GM12878 (cell line): ENCODE measurements at regions not wholly inside any gene's neighbourhood (a gene's known extent, or its start where the extent isn't known, plus 50 kb on each side); places are given as distances from the start of the nearest gene placed in this dataset.

Source experiments
- CREB1 ChIP-seq: IDR thresholded peaks from 2 replicates; pipeline ENCODE4 v1.6.1; 2012; ENCODE audit warnings: low read depth, mild to moderate bottlenecking, inconsistent platforms
- CTCF ChIP-seq, 3 experiments: IDR thresholded peaks in 2 of 3; conservative IDR thresholded peaks in 1 of 3; 2 replicates each; pipeline ENCODE4 v1.5.1; 2011; ENCODE audit warnings: low read depth in 3 of 3, low read length in 3 of 3, mild to moderate bottlenecking in 3 of 3, control low read depth in 2 of 3, moderate library complexity in 2 of 3, inconsistent platforms in 1 of 3, mixed read lengths in 1 of 3; ENCODE audit not compliant: control insufficient read depth in 2 of 3, insufficient read depth in 1 of 3; ENCODE audit errors: extremely low read depth in 1 of 3
- EP300 ChIP-seq, 2 experiments: fragments of 150-350 bp in 1 of 2; IDR thresholded peaks; 2 replicates each; pipeline ENCODE4 v1.6.1; 2011 to 2012; ENCODE audit warnings: low read depth in 2 of 2, low read length in 2 of 2, borderline replicate concordance in 1 of 2, improper control_type of control experiment in 1 of 2, inconsistent platforms in 1 of 2; ENCODE audit not compliant: control insufficient read depth in 1 of 2
- GABPA ChIP-seq: IDR thresholded peaks from 2 replicates; pipeline ENCODE4 v1.6.1; 2014; ENCODE audit warnings: antibody characterized with exemption, low read depth, mild to moderate bottlenecking, inconsistent platforms
- HDGF ChIP-seq: fragments of 450-650 bp; IDR thresholded peaks from 2 replicates; pipeline ENCODE4 v1.6.1; 2016; ENCODE audit warnings: antibody characterized with exemption
- JUNB ChIP-seq: IDR thresholded peaks from 2 replicates; pipeline ENCODE4 v1.6.1; 2016; ENCODE audit warnings: antibody characterized with exemption, mild to moderate bottlenecking
- MYC ChIP-seq: IDR thresholded peaks from 2 replicates; pipeline ENCODE4 v1.6.1; 2011; ENCODE audit warnings: mild to moderate bottlenecking, low read length, moderate library complexity, inconsistent platforms; ENCODE audit not compliant: insufficient read depth, insufficient replicate concordance, insufficient read length, severe bottlenecking
- POLR2AphosphoS5 ChIP-seq: IDR thresholded peaks from 2 replicates; pipeline ENCODE4 v1.6.1; 2011; ENCODE audit warnings: mild to moderate bottlenecking, low read length, inconsistent platforms
- SMARCA5 ChIP-seq: fragments of 450-650 bp; IDR thresholded peaks from 2 replicates; pipeline ENCODE4 v1.6.1; 2017; ENCODE audit warnings: mild to moderate bottlenecking
- TAF1 ChIP-seq: IDR thresholded peaks from 2 replicates; pipeline ENCODE4 v1.6.1; 2011; ENCODE audit warnings: mild to moderate bottlenecking, low read depth, low read length, borderline replicate concordance

- TF ChIP-seq EP300 (IDR thresholded peaks at IDR 0.05; ENCODE audit: borderline replicate concordance in 1 of 2, control insufficient read depth in 1 of 2, low read depth in 2 of 2, low read length in 2 of 2): no peak
- no peak for TF ChIP-seq CTCF (IDR thresholded peaks at IDR 0.05 in 2 of 3, conservative IDR thresholded peaks at IDR 0.05 in 1 of 3; ENCODE audit: control insufficient read depth in 2 of 3, extremely low read depth in 1 of 3, insufficient read depth in 1 of 3, low read depth in 3 of 3, low read length in 3 of 3)
- TF ChIP-seq POLR2AphosphoS5: no peak
- TF ChIP-seq GABPA: no peak
- TF ChIP-seq SMARCA5: no peak
- no peak for TF ChIP-seq JUNB
- no peak for TF ChIP-seq HDGF
- TF ChIP-seq CREB1: no peak
- TF ChIP-seq TAF1: no peak
- TF ChIP-seq MYC: no peak
These were observed 420.9 kb upstream of the MGMT start for GRCh38 chr10:129046065-129046681.
